GM12872 (cell line): ENCODE measurements at regions not wholly inside any gene's neighbourhood (a gene's known extent, or its start where the extent isn't known, plus 50 kb on each side); places are given as distances from the start of the nearest gene placed in this dataset.

ENCODE experiments used
- TF ChIP-seq, protein P1 (sequence below): IDR thresholded peaks from 3 replicates; pipeline ENCODE4 v1.5.1; 2011; ENCODE audit warnings: low read depth, mild to moderate bottlenecking, low read length, moderate library complexity; ENCODE audit not compliant: insufficient read depth

DNA sequence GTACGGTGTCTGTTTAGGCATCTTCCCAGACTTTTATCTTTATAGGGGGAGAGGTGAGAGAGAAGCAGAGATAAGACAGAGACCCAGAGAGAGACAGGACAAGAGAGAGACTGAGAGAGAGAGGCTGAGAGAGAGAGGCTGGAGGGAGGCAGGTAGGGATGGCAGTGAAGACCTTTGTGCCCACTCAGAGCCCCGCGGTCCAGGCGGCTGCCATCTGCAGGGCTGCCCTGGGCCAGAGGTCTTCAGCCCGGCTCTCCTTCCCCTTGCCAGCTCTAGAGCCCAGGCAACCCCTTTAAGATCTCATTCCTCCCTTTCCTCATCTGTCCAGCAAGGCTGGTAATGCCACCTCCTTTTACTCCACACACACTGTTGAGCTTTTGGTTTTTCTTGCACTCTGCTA is 610.0 kb downstream of the GALR1 start:
- TF ChIP-seq, protein P1, sequence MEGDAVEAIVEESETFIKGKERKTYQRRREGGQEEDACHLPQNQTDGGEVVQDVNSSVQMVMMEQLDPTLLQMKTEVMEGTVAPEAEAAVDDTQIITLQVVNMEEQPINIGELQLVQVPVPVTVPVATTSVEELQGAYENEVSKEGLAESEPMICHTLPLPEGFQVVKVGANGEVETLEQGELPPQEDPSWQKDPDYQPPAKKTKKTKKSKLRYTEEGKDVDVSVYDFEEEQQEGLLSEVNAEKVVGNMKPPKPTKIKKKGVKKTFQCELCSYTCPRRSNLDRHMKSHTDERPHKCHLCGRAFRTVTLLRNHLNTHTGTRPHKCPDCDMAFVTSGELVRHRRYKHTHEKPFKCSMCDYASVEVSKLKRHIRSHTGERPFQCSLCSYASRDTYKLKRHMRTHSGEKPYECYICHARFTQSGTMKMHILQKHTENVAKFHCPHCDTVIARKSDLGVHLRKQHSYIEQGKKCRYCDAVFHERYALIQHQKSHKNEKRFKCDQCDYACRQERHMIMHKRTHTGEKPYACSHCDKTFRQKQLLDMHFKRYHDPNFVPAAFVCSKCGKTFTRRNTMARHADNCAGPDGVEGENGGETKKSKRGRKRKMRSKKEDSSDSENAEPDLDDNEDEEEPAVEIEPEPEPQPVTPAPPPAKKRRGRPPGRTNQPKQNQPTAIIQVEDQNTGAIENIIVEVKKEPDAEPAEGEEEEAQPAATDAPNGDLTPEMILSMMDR = no peak

DNA sequence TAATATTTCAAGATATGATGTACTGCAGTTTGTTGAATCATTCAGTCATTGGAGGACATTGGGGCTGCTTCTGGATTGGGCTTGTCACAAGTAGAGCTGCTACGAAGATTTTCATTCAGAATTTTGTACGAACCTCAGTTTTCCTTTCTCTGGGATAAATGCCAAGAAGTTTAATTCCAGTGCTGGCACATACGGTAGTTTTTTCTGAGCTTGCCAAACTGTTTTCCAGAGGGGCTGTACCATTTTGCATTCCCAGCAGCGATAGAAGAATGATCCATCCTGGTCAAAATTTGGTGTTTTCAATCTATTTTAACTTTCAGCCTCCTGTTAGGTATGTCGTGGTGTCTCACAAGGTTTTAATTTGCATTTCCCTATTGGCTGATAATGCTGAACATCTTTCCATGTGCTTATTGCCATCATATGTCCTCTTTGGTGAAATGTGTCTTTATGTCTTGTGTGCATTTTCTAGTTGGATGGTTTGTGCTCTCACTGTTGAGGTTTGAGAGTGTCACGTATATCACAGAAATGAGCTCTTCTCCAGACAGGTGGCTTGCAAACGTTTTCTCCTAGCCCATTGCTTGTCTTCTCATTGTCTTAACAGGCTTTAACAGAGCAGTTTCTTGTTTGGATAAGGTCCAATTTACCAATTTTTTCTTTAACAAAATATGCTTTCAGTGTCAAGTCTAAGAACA is 612.6 kb downstream of the GALR1 start:
- TF ChIP-seq, protein P1 = no peak

DNA sequence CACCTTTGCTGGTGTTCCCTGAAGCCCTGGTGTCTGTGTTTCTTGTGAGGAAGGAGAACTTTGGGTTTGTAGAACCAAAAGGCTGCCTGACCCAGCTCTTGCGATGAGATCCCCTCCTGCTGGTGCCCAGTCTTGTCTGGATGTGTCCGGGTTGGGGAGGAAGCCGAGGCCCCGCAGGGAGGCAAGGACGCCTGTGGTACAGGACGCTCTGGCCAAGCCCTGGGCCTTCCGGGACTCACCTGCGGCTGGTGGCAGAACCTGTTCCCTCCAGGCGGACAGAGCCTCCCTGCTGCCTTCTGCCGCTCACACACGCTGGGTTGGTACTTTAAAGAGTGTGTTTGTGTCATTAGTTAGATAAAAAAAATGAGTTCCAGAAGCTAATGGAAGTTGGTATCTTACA is 616.2 kb downstream of the GALR1 start:
- TF ChIP-seq, protein P1 = no peak

DNA sequence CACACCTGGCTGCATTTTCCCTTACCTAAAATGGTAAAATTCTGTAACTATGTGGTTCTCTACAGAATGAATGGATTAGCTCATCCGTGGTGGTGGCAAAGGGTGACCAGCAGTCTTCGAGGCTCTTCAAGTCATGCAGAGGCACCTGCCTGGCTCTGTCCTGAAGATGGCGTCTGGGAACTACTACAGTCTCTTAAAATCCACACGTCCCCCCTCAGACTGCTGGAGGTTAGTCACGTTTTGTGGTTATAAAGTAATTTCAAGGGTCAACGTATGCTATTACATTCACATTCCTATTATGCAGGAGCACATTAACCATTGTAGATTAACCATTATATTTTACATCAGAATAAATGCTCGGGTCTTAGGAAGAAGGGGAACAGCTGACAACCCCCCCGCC is 616.7 kb downstream of the GALR1 start:
- TF ChIP-seq, protein P1 = no peak

DNA sequence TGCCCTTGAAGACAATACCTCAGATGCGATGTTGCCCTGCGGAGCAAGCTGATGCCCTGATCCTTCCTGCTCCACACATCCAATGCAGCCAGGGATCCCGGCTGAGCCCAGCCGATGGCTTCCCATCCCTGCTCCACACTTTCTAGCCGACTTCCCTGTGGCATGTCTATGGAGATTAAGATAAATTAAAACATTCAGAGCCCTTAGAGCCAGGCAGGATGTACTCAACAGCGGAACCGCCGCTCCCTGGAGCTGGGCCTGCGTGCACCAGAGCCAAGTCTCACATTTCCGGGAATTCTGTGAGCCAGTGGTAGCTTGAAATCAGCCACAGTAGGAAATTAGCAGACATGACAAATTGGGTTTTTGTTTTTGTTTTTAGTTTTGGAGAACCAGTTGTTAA is 620.6 kb downstream of the GALR1 start:
- TF ChIP-seq, protein P1 = no peak

DNA sequence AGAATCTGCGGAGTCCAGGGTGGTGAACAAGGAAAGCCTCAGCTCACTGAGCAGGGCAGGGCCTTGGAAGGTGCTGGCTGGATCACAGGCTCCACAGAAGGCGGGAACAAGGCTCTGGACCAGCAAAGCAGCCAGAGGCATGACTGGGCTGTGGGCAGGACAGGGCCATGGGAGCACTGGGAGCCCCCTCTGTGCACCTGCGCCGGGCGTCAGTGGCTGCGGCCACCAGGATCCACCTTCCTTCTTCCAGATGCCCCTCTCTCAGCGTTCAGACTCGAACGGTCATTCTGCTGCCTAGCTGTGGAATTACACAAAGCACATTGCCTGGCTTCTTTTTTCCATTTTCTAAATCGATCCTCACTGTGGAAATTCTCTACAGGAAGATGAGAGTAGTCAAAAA is 621.2 kb downstream of the GALR1 start:
- TF ChIP-seq, protein P1 = no peak

DNA sequence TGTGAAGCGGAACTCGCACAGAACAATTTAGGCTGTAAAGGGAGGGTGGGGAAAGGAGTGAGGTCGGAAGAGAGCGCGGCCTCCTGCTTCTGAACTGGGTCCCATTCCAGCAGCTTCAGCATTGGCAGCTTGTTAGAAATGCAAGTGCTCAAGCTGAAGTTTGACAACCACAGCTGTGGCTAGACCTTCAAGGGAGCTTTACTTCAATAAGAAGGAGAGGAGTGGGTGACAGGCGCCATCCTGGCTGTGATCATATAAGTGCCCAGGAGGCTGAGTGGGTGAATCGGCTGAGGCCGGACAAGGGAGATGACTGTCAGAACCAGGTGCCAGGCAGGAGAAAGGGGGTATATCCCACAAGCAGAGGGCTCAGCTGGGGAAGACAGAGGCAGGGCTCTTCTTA is 622.5 kb downstream of the GALR1 start:
- TF ChIP-seq, protein P1 = no peak
